ENCODE measurements at regions not wholly inside any gene's neighbourhood (a gene's known extent, or its start where the extent isn't known, plus 50 kb on each side); places are given as distances from the start of the nearest gene placed in this dataset.

GRCh38 chr10:94214481-94214893 lies 148.3 kb downstream of the NOC3L start:
- intact Hi-C loops (cut with micrococcal nuclease), result no loop called here
- Histone ChIP-seq H4K20me1 (ENCODE audit: insufficient read depth, low read length) (no peaks in the 10 kb centered on the region), H3K9ac (ENCODE audit: insufficient read depth, low read length, poor library complexity, severe bottlenecking) (no peak overlapping the region), H3K36me3 (replicated peaks in 1 of 2; ENCODE audit: control insufficient read depth in 1 of 2, insufficient read depth in 2 of 2, low read length in 2 of 2) (no peaks in the 10 kb centered on the region), H3K4me3 (replicated peaks in 1 of 3; ENCODE audit: low read depth in 2 of 3, low read length in 3 of 3) (no peak overlapping the region), H3K9me3 (replicated peaks in 1 of 2; ENCODE audit: control insufficient read depth in 1 of 2, insufficient read depth in 1 of 2, low read length in 2 of 2) (no peaks in the 10 kb centered on the region), H3K27me3 (ENCODE audit: control insufficient read depth in 2 of 2, insufficient read depth in 2 of 2, low read length in 2 of 2) (no peaks in the 10 kb centered on the region), H2AFZ (ENCODE audit: insufficient read depth, low read depth, low read length, poor library complexity, severe bottlenecking) (no peak overlapping the region), H3K79me2 (ENCODE audit: insufficient read depth, low read length) (no peaks in the 10 kb centered on the region), H3K4me2 (replicated peaks; ENCODE audit: extremely low read depth, low read length, poor library complexity, severe bottlenecking) (no peak overlapping the region), H3K27ac (ENCODE audit: low read depth in 1 of 2, low read length in 2 of 2) (no peak overlapping the region), H3K4me1 (ENCODE audit: control insufficient read depth in 1 of 2, insufficient read depth in 2 of 2, low read length in 2 of 2) (no peaks in the 10 kb centered on the region)
- no peaks in the 10 kb centered on the region for H3K36me3 Mint-ChIP-seq
- no peak for TF ChIP-seq CTCF (IDR thresholded peaks at IDR 0.05)
- H3K27ac Mint-ChIP-seq, result no peak overlapping the region
- peaks cover 0 to 3% (median 0%) of the 10 kb centered on the region in 7 donors for H3K9me3 Mint-ChIP-seq
- 76% methylated on average over 6 of the region's 7 CpGs for WGBS (ENCODE audit: insufficient coverage)
- DNase-seq, result no peak
- H3K4me3 Mint-ChIP-seq, result no peak overlapping the region
- H3K4me1 Mint-ChIP-seq, result no peaks in the 10 kb centered on the region
- peaks cover 2 to 8% (median 2%) of the 10 kb centered on the region in 3 donors for H3K27me3 Mint-ChIP-seq (ENCODE audit: low read depth in 3 of 3)

- Histone ChIP-seq H3K36me3 (replicated peaks in 1 of 2; ENCODE audit: control insufficient read depth in 1 of 2, insufficient read depth in 2 of 2, low read length in 2 of 2) (no peaks in the 10 kb centered on the region), H3K4me1 (ENCODE audit: control insufficient read depth in 1 of 2, insufficient read depth in 2 of 2, low read length in 2 of 2) (no peaks in the 10 kb centered on the region), H4K20me1 (ENCODE audit: insufficient read depth, low read length) (no peaks in the 10 kb centered on the region), H2AFZ (ENCODE audit: insufficient read depth, low read depth, low read length, poor library complexity, severe bottlenecking) (no peak overlapping the region), H3K27ac (ENCODE audit: low read depth in 1 of 2, low read length in 2 of 2) (no peak overlapping the region), H3K9me3 (replicated peaks in 1 of 2; ENCODE audit: control insufficient read depth in 1 of 2, insufficient read depth in 1 of 2, low read length in 2 of 2) (no peaks in the 10 kb centered on the region), H3K27me3 (ENCODE audit: control insufficient read depth in 2 of 2, insufficient read depth in 2 of 2, low read length in 2 of 2) (no peaks in the 10 kb centered on the region), H3K9ac (ENCODE audit: insufficient read depth, low read length, poor library complexity, severe bottlenecking) (no peak overlapping the region), H3K4me3 (replicated peaks in 1 of 3; ENCODE audit: low read depth in 2 of 3, low read length in 3 of 3) (no peak overlapping the region), H3K4me2 (replicated peaks; ENCODE audit: extremely low read depth, low read length, poor library complexity, severe bottlenecking) (no peak overlapping the region), H3K79me2 (ENCODE audit: insufficient read depth, low read length) (no peaks in the 10 kb centered on the region)
- Mint-ChIP-seq H3K4me1 (no peaks in the 10 kb centered on the region), H3K36me3 (no peaks in the 10 kb centered on the region), H3K9me3 (peaks cover 0 to 1% (median 0%) of the 10 kb centered on the region in 7 donors), H3K4me3 (no peak overlapping the region), H3K27me3 (ENCODE audit: low read depth in 3 of 3) (peaks cover 4 to 5% (median 4%) of the 10 kb centered on the region in 3 donors), H3K27ac (no peak overlapping the region)
- no peak for TF ChIP-seq CTCF (IDR thresholded peaks at IDR 0.05)
- intact Hi-C loops (cut with micrococcal nuclease), result no loop called here
- WGBS (ENCODE audit: insufficient coverage), result 89% methylated on average over 3 of the region's 4 CpGs
- no peak for DNase-seq
These were observed 146.5 kb downstream of the NOC3L start for GRCh38 chr10:94216201-94216600.

All from CD14-positive monocyte (primary cell).